ENCODE measurements at regions not wholly inside any gene's neighbourhood (a gene's known extent, or its start where the extent isn't known, plus 50 kb on each side); places are given as distances from the start of the nearest gene placed in this dataset.

DNA sequence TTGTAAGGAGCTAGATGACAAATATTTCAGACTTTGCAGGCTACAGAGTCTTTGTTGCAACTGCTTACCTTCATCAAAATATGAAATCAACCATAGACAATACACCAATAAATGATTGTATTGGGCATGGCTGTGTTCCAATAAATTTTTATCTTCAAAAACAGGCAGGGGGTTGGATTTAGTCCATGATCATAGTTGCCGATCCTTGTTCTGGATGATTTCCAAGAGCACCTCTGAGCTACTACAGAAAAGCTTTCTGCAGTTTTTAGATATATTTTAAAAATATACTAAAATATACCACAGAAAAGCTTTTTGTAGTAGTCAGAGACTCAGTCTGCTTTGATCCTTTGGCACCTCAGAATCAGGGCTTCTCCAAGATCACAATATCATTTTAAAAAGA lies 145.0 kb downstream of the HTR1B start:
- CTCF ChIA-PET, result interaction anchor here (0.6 to 0.7 kb wide), 2 partner anchors 1360 to 1906 kb away, joined by 3 read pairs; no protein-coding TSS in a partner anchor
- no peak overlapping the region for H3K27ac ChIP-seq
- DNase-seq (ENCODE audit: low spot score), result no peak
- TF ChIP-seq, protein P1, sequence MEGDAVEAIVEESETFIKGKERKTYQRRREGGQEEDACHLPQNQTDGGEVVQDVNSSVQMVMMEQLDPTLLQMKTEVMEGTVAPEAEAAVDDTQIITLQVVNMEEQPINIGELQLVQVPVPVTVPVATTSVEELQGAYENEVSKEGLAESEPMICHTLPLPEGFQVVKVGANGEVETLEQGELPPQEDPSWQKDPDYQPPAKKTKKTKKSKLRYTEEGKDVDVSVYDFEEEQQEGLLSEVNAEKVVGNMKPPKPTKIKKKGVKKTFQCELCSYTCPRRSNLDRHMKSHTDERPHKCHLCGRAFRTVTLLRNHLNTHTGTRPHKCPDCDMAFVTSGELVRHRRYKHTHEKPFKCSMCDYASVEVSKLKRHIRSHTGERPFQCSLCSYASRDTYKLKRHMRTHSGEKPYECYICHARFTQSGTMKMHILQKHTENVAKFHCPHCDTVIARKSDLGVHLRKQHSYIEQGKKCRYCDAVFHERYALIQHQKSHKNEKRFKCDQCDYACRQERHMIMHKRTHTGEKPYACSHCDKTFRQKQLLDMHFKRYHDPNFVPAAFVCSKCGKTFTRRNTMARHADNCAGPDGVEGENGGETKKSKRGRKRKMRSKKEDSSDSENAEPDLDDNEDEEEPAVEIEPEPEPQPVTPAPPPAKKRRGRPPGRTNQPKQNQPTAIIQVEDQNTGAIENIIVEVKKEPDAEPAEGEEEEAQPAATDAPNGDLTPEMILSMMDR (conservative IDR thresholded peaks at IDR 0.05; ENCODE audit: low read depth), result no peak
- POLR2A ChIA-PET (ENCODE audit: low non-redundant PET), result no interaction called here

DNA sequence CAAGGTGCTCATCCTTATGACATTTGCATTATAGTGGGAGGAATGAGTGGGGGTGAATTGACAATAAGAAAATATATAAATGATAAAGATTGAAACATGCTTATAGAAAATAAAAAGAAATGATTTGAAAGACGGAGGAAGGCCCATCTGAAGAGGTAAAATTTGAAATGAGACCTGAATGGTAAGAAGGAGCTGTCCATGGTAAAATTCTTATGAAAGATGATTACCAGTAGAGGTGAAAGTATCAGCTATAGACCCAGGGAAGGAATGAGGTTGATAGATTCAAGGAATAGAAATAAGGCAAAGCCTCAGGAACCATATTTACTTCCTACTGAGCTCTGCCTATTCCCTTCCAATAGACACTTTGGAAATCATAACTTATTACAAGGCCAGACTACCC lies 149.7 kb downstream of the HTR1B start:
- H3K27ac ChIP-seq, result no peak overlapping the region
- ChIA-PET POLR2A (ENCODE audit: low non-redundant PET) (no interaction called here), CTCF (interaction anchor here (0.5 kb wide), 1 partner anchor 774 kb away, joined by 3 read pairs; no protein-coding TSS in a partner anchor)
- DNase-seq (ENCODE audit: low spot score), result no peak
- TF ChIP-seq, protein P1 (conservative IDR thresholded peaks at IDR 0.05; ENCODE audit: low read depth), result no peak

DNA sequence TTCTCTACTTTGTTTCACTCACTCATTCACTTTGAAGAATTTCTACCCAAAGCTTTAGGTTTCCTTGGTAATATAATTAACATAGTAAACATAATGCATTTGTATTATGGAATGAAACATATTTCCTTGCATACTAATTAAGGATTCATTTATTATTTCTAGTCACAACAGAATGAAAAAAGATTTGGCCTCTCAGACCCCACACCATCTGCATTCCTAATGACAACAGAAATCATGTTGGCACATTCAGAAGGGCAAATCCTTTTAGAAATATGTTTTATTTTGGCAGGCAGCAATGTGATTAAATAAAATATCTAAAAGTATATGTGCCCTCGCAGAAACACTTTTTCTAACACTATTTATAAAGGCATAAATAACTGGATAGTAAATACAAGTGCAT lies 163.4 kb downstream of the HTR1B start:
- ChIA-PET CTCF (no interaction called here), POLR2A (ENCODE audit: low non-redundant PET) (no interaction called here)
- TF ChIP-seq, protein P1 (conservative IDR thresholded peaks at IDR 0.05; ENCODE audit: low read depth), result no peak
- H3K27ac ChIP-seq, result no peak overlapping the region
- no peak for DNase-seq (ENCODE audit: low spot score)

DNA sequence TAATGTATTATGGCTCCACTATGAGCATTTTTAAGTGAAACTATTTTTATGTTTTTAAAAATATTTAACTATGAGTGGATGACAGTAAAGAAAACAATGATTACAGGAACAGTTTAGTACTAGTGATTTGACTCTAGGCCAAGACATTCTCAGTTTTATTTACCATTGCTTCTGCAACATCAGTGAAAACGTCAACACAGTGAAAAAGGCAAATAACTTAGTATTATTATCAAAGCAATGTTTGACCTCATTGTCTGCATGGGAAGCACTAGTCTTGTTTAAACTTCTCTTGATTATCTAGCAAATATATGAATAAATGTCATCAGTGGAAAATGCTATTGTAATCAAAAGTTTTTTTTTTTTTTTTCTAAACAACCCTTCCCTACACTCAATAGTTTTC lies 165.0 kb downstream of the HTR1B start:
- no peak for DNase-seq (ENCODE audit: low spot score)
- CTCF ChIA-PET, result interaction anchor here (0.7 kb wide), 1 partner anchor 10 kb away, joined by 3 read pairs; no protein-coding TSS in a partner anchor
- POLR2A ChIA-PET (ENCODE audit: low non-redundant PET), result no interaction called here
- H3K27ac ChIP-seq, result no peak overlapping the region
- TF ChIP-seq, protein P1 (conservative IDR thresholded peaks at IDR 0.05; ENCODE audit: low read depth), result no peak

DNA sequence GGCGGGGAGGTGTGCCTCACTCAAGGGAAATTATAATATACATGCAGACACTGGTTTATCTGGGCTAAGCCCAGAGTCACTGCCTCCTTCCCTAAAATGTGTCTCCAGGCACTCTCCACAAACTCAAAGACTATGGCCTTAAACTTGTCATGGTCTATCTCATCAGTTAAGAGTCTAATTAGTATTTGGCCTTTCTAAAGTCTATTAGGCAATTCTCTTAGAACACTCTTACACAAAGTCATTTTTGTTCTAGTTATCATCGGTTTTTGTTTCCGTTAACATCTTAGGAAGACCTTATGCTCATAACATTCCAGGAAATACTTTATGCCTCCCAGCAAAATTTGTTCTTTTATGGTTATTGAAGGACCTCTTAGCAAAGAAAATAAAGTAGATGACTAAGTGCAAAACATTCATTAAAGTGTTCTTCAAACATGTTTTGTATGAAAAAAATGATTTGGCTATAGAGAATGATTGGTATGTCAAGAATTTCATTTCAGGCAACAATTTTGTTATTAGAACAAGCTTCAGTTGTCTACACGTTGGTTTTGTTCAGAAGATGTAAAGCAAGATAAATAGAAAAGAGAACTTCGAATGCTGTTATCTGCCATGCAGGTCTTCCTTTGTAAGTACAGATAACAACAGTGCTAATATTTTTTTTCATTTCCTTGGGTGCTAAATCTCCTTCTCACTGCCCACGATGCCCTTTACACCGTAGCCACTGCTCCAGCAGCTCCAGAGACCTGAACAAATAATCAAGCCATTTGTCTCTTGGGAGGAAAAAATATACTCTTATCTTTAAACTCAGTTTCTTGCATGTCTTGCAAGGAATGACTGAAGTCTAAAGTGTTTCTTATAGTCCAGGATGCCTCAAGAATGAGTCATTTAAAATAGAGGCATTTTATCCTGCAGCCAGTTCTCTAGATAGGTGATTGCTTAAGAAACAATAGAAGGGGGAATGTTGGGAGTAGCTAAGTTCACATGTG lies 170.4 kb downstream of the HTR1B start:
- ChIA-PET CTCF (interaction anchor here (0.6 kb wide), 1 partner anchor 38 kb away, joined by 5 read pairs; no protein-coding TSS in a partner anchor), POLR2A (ENCODE audit: low non-redundant PET) (no interaction called here)
- TF ChIP-seq, protein P1 (conservative IDR thresholded peaks at IDR 0.05; ENCODE audit: low read depth), result no peak
- H3K27ac ChIP-seq, result no peak overlapping the region
- DNase-seq (ENCODE audit: low spot score), result peak; percentile 73

DNA sequence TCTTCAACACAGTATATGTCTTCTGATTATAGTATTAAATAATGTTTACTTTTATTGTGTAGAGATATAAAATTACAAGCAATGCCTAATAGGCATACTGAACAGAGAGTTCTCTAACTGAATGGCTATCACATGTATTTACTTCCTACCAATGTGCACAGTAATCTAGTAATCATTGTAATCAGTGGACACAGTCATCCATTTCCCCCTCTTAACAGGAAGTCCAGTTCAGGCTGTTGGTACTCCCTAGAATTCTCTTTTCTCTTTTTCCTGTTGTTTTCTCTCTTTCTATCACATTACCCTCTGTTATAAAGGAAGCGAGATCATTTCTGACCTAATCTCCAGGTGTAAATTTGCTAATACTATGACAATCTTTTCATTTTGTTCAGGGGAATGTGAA lies 172.5 kb downstream of the HTR1B start:
- DNase-seq (ENCODE audit: low spot score), result no peak
- POLR2A ChIA-PET (ENCODE audit: low non-redundant PET), result no interaction called here
- no peak overlapping the region for H3K27ac ChIP-seq

More for the DNA sequence above, 172.5 kb downstream of the HTR1B start:
- CTCF ChIA-PET, result no interaction called here
- TF ChIP-seq, protein P1 (conservative IDR thresholded peaks at IDR 0.05; ENCODE audit: low read depth), result no peak
